Panc1 (cell line): ENCODE measurements at regions not wholly inside any gene's neighbourhood (a gene's known extent, or its start where the extent isn't known, plus 50 kb on each side); places are given as distances from the start of the nearest gene placed in this dataset.

Source experiments
- ATAC-seq: fragments of 200-7000 bp; cut with Tn5 transposase; 2 replicates; pipeline ENCODE4 v1.9.1; 2020; ENCODE audit warnings: mild to moderate bottlenecking, moderate library complexity
- BruUV-seq: library from RNA; stranded (reverse); fragments of 400-500 nt; replicated peaks from 2 replicates; lab custom pipeline; 2021; lab: Mats Ljungman, UMichigan
- CTCF ChIA-PET: fragments of 300-600 bp; sonication (Branson Sonifier 250); formaldehyde crosslinking; loops from one replicate; lab custom pipeline; 2022; ENCODE audit warnings: antibody characterized with exemption; lab: Charles Lee
- POLR2A ChIA-PET: fragments of 300-600 bp; sonication (Branson Sonifier 250); formaldehyde crosslinking; loops from one replicate; lab custom pipeline; 2022; ENCODE audit warnings: antibody characterized with exemption; lab: Charles Lee
- DNase-seq: peaks from one replicate; pipeline ENCODE4 v3.0.0-alpha.2; 2010; ENCODE audit warnings: low read depth, low spot score
- H3K27ac ChIP-seq: 2 replicates; pipeline ENCODE4 v1.5.1; 2011; ENCODE audit warnings: mild to moderate bottlenecking, low read length, inconsistent platforms
- H3K27me3 ChIP-seq: fragments of 200-500 bp; sonication (Bioruptor generic); 2 replicates; pipeline ENCODE4 v1.6.0; 2014; ENCODE audit warnings: low read length, inconsistent platforms; ENCODE audit not compliant: control insufficient read depth, insufficient read depth
- H3K36me3 ChIP-seq: fragments of 200-500 bp; sonication (Bioruptor generic); 2 replicates; pipeline ENCODE4 v1.5.1; 2014; ENCODE audit warnings: inconsistent platforms, mild to moderate bottlenecking, low read length, moderate library complexity; ENCODE audit not compliant: control insufficient read depth, insufficient read depth
- H3K4me1 ChIP-seq: 2 replicates; pipeline ENCODE4 v1.5.1; 2011; ENCODE audit warnings: inconsistent platforms, mild to moderate bottlenecking, low read length, moderate library complexity; ENCODE audit not compliant: control insufficient read depth, insufficient read depth
- H3K4me3 ChIP-seq, 2 experiments: 2 replicates each; pipeline ENCODE4 v1.5.1; 2011 to 2012; ENCODE audit warnings: low read depth in 2 of 2, low read length in 2 of 2, mild to moderate bottlenecking in 2 of 2, inconsistent platforms in 1 of 2, moderate library complexity in 1 of 2
- H3K9me3 ChIP-seq: fragments of 200-500 bp; sonication (Bioruptor generic); 2 replicates; pipeline ENCODE4 v1.5.1; 2014; ENCODE audit warnings: low read depth, mild to moderate bottlenecking, inconsistent platforms, low read length, moderate library complexity; ENCODE audit not compliant: control insufficient read depth, insufficient read depth
- CTCF ChIP-seq: fragments of 450-650 bp; IDR thresholded peaks from 2 replicates; pipeline ENCODE4 v1.5.1; 2017; ENCODE audit warnings: mild to moderate bottlenecking
- POLR2AphosphoS5 ChIP-seq: IDR thresholded peaks from 2 replicates; pipeline ENCODE4 v1.6.1; 2012; ENCODE audit warnings: mild to moderate bottlenecking, low read depth, low read length, moderate library complexity
- REST ChIP-seq, 2 experiments: IDR thresholded peaks; 2 replicates each; pipeline ENCODE4 v1.6.1; 2011 to 2012; ENCODE audit warnings: low read depth in 2 of 2, control low read depth in 1 of 2, low read length in 1 of 2, mild to moderate bottlenecking in 1 of 2, moderate library complexity in 1 of 2; ENCODE audit not compliant: insufficient read depth in 1 of 2
- SIN3A ChIP-seq: IDR thresholded peaks from 2 replicates; pipeline ENCODE4 v1.6.1; 2012; ENCODE audit warnings: low read depth, mild to moderate bottlenecking, low read length, moderate library complexity, borderline replicate concordance; ENCODE audit not compliant: insufficient read depth
- TCF7L2 ChIP-seq: IDR thresholded peaks from 2 replicates; pipeline ENCODE4 v1.6.1; 2011; ENCODE audit warnings: mild to moderate bottlenecking, low read depth, low read length, inconsistent platforms
- in situ Hi-C: cut with HindIII; loops from 2 replicates; pipeline ENCODE4 v1.10.0; 2016; ENCODE audit warnings: low sequenced_read_pairs, low pct_unique_long_range_greater_than_20kb
- intact Hi-C: fragments of 100-400 bp; cut with micrococcal nuclease; formaldehyde crosslinking; loops from one replicate; pipeline ENCODE4 v1.10.0; 2022; ENCODE audit not compliant: unreplicated experiment

- ATAC-seq (no peak), DNase-seq (no peak)
- TF ChIP-seq CTCF (no peak), SIN3A (no peak), REST (IDR thresholded peaks at IDR 0.05; ENCODE audit: insufficient read depth in 1 of 2, low read depth in 2 of 2, low read length in 1 of 2) (no peak), POLR2AphosphoS5 (no peak), TCF7L2 (no peak)
- intact Hi-C loops (no loop called here), in situ Hi-C loops (no loop called here)
- POLR2A ChIA-PET = no interaction called here
- Histone ChIP-seq H3K4me3 (no peak overlapping the region), H3K27me3 (no peaks in the 10 kb centered on the region), H3K36me3 (no peaks in the 10 kb centered on the region), H3K4me1 (no peaks in the 10 kb centered on the region), H3K27ac (no peak overlapping the region), H3K9me3 (no peaks in the 10 kb centered on the region)
- CTCF ChIA-PET = no interaction called here
- BruUV-seq = no TSS peak
These were observed 180.9 kb downstream of the ESM1 start for GRCh38 chr5:54804521-54804920.

GRCh38 chr5:54804086-54804485 lies 181.3 kb downstream of the ESM1 start:
- POLR2A ChIA-PET = no interaction called here
- BruUV-seq = no TSS peak
- H3K9me3 ChIP-seq = no peaks in the 10 kb centered on the region
- no peak overlapping the region for H3K27ac ChIP-seq
- intact Hi-C loops (no loop called here), in situ Hi-C loops (no loop called here)
- no peaks in the 10 kb centered on the region for H3K27me3 ChIP-seq
- no peaks in the 10 kb centered on the region for H3K36me3 ChIP-seq
- ATAC-seq = no peak
- CTCF ChIA-PET = no interaction called here
- no peak for TF ChIP-seq POLR2AphosphoS5
- TF ChIP-seq TCF7L2 = no peak
- no peak for TF ChIP-seq REST (IDR thresholded peaks at IDR 0.05; ENCODE audit: insufficient read depth in 1 of 2, low read depth in 2 of 2, low read length in 1 of 2)
- TF ChIP-seq CTCF = no peak
- TF ChIP-seq SIN3A = no peak
- DNase-seq = no peak
- no peaks in the 10 kb centered on the region for H3K4me1 ChIP-seq
- H3K4me3 ChIP-seq = no peak overlapping the region
